ENCODE measurements at regions not wholly inside any gene's neighbourhood (a gene's known extent, or its start where the extent isn't known, plus 50 kb on each side); places are given as distances from the start of the nearest gene placed in this dataset.

- FAIRE-seq (no peak), DNase-seq (ENCODE audit: extremely low spot score, insufficient read length, low read depth) (no peak)
These were observed 344.0 kb downstream of the SOX11 start for GRCh38 chr2:6036211-6036610.

GRCh38 chr2:6043238-6043637, 351.1 kb downstream of the SOX11 start:
- DNase-seq (ENCODE audit: extremely low spot score, insufficient read length, low read depth) (no peak), FAIRE-seq (no peak)

GRCh38 chr2:6052649-6053048, 360.5 kb downstream of the SOX11 start:
- FAIRE-seq (no peak), DNase-seq (ENCODE audit: extremely low spot score, insufficient read length, low read depth) (no peak)

GRCh38 chr2:6053743-6054142, 361.6 kb downstream of the SOX11 start:
- no peak for FAIRE-seq
- no peak for DNase-seq (ENCODE audit: extremely low spot score, insufficient read length, low read depth)

- no peak for DNase-seq (ENCODE audit: extremely low spot score, insufficient read length, low read depth)
- FAIRE-seq, result no peak
These were observed 362.0 kb downstream of the SOX11 start for GRCh38 chr2:6054161-6054671.

- DNase-seq (ENCODE audit: extremely low spot score, insufficient read length, low read depth), result no peak
- FAIRE-seq, result no peak
These were observed 368.9 kb downstream of the SOX11 start for GRCh38 chr2:6060992-6061663.

- no peak for FAIRE-seq
- no peak for DNase-seq (ENCODE audit: extremely low spot score, insufficient read length, low read depth)
These were observed 372.6 kb downstream of the SOX11 start for GRCh38 chr2:6064757-6065156.

- DNase-seq (ENCODE audit: extremely low spot score, insufficient read length, low read depth) (no peak), FAIRE-seq (no peak)
These were observed 373.5 kb downstream of the SOX11 start for GRCh38 chr2:6065703-6066102.

- DNase-seq (ENCODE audit: extremely low spot score, insufficient read length, low read depth), result no peak
- no peak for FAIRE-seq
These were observed 374.9 kb downstream of the SOX11 start for GRCh38 chr2:6067089-6067488.

- DNase-seq (ENCODE audit: extremely low spot score, insufficient read length, low read depth) (no peak), FAIRE-seq (no peak)
These were observed 375.6 kb downstream of the SOX11 start for GRCh38 chr2:6067806-6068205.

- no peak for FAIRE-seq
These were observed 376.2 kb downstream of the SOX11 start for GRCh38 chr2:6068429-6068828.

GRCh38 chr2:6069381-6069780, 377.2 kb downstream of the SOX11 start:
- no peak for FAIRE-seq
- no peak for DNase-seq (ENCODE audit: extremely low spot score, insufficient read length, low read depth)

More at GRCh38 chr2:6068429-6068828, 376.2 kb downstream of the SOX11 start:
- DNase-seq (ENCODE audit: extremely low spot score, insufficient read length, low read depth), result no peak

GRCh38 chr2:6071519-6071918, 379.3 kb downstream of the SOX11 start:
- DNase-seq (ENCODE audit: extremely low spot score, insufficient read length, low read depth) (no peak), FAIRE-seq (no peak)

GRCh38 chr2:6072276-6072675, 380.1 kb downstream of the SOX11 start:
- FAIRE-seq, result no peak
- no peak for DNase-seq (ENCODE audit: extremely low spot score, insufficient read length, low read depth)

GRCh38 chr2:6072768-6073167, 380.6 kb downstream of the SOX11 start:
- DNase-seq (ENCODE audit: extremely low spot score, insufficient read length, low read depth) (no peak), FAIRE-seq (no peak)

- DNase-seq (ENCODE audit: extremely low spot score, insufficient read length, low read depth) (no peak), FAIRE-seq (no peak)
These were observed 381.3 kb downstream of the SOX11 start for GRCh38 chr2:6073191-6074088.

- DNase-seq (ENCODE audit: extremely low spot score, insufficient read length, low read depth) (no peak), FAIRE-seq (no peak)
These were observed 382.0 kb downstream of the SOX11 start for GRCh38 chr2:6074089-6074643.

GRCh38 chr2:6077585-6077984, 385.4 kb downstream of the SOX11 start:
- FAIRE-seq (no peak), DNase-seq (ENCODE audit: extremely low spot score, insufficient read length, low read depth) (no peak)

- DNase-seq (ENCODE audit: extremely low spot score, insufficient read length, low read depth), result no peak
- FAIRE-seq, result no peak
These were observed 386.2 kb downstream of the SOX11 start for GRCh38 chr2:6078414-6078813.

GRCh38 chr2:6079405-6079804, 387.2 kb downstream of the SOX11 start:
- no peak for FAIRE-seq
- DNase-seq (ENCODE audit: extremely low spot score, insufficient read length, low read depth), result no peak

Measured in GM18507 (cell line).